ENCODE measurements at regions not wholly inside any gene's neighbourhood (a gene's known extent, or its start where the extent isn't known, plus 50 kb on each side); places are given as distances from the start of the nearest gene placed in this dataset.
"Not testable (repeated sequence)": the region's sequence is repeated elsewhere in the genome, so short reads cannot be mapped to it uniquely, and the experiment has no call there.

GRCh38 chr6:169142538-169142844 is 111.2 kb downstream of the THBS2 start:
- DNase-seq, result no peak

DNA sequence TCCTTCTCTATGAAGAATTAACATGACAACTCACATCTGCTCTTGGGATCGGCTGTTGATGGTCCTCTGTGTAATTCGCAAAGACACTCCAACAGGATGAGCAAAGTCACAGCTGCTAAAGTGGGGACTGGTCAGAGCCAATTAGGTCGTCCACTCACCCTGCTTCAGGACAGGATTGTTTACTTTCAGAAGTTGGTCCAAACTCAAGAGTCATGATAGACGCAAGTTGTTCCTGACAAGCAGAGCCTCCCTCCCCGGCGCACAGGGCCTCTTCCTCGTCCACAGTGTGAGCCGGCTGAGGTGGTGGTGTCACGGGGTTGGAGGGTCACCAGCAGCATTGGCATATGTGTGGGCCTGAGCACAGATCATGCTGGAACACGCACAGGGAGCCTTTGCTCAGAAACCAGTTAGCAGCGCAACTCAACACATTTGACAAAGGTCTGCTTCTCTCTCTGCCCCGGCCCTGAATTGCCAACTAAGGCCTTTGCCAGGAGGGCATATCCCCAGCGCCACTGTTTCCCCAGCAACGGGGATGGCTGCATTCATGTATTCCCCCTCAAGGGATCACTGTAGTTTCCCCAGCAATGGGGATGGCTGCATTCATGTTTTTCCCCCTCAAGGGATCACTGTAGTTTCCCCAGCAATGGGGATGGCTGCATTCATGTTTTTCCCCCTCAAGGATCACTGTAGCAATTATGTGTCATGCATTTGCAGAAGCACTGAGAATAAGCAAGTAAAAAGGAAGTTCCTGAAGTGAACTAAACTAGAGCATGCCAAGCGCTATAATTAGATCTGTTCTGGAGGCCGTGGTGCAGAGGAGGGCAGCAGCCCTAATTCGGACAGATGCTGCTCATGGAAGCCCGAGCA is 111.7 kb downstream of the THBS2 start:
- no peak for DNase-seq

DNA sequence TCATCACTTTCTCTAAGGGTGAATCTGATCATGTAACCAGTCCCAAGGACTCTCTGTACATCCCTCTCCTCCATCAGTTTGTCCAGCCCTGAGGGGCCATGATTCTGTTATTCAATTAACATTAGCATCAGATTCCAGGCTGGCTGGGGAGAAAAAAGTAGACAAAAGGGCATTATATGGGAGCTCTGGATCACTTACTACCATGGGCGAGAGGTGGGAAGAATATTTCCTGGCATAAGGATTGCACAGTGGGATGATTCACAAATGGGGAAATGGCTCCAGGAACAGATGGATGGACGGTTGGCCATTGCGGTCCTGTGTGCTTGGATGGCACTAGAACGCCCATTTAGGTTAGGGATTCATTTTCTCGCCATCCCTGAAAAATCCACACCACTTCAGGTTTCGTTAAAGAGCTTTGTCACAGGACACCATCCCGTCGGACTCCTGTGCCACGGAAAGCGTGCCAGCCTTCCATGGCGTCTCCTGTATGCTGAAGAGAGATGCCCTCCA is 112.6 kb downstream of the THBS2 start:
- DNase-seq, result no peak

DNA sequence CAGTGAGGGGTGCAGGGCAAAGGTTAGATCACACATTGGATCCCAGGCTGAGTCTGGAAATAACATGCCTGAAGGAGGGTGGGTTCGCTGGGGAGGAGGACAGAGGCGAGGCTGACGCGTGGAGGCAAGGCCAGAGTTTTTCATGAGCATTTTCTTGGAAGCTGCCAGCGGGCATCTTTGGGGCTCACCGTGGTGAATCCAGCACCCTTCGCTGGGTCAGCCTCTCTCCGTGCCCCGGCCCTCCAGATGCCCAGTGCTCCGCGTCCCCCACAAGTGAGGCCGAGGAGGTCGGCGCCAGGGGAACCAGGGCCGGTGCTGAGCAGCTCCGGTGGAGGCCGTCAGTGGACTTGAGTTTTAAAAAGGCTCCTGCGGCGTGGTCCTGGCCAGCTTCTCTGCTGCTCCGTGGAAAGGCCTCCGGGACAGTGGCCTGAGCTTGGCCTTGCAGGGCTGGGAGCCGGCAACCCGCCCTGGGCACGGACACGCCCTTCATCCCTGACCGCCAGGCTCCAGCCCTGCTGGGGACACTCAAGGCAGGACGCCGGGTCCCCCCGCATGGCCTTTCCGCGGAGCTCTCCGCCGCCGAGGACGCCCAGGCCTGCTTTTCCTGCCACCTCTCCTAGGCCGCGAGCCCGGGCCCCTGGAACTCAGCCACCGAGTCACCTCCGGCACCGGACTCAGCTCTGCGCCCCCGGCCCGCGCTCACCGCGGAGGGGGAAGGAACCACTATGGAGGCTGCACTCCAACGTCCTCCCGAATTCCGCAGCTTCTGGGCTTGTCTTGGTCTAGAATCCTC is 114.3 kb downstream of the THBS2 start:
- no peak for DNase-seq

- DNase-seq, result no peak
Observed at GRCh38 chr6:169132352-169132940, 121.2 kb downstream of the THBS2 start.

- no peak for DNase-seq
Observed at GRCh38 chr6:169131390-169131789, 122.3 kb downstream of the THBS2 start.

DNA sequence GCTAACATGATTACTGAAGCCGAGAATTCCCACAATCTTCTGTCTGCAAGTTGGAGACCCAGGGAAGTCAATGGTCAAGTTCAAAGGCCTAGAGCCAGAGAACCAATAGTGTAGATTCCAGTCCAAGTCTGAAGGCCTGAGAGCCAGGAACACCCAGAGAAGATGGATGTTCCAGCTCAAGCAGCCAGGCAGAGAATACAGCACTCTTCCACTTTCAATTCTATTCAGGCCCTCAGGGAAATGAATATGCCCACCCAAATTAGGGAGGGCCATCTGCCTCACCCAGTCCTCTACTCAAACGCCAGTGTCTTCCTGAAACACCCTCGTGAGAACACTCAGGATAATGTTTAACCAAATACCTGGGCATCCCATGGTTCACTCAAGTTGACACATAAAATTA is 123.5 kb downstream of the THBS2 start:
- no peak for DNase-seq

GRCh38 chr6:169121013-169121412 is 132.6 kb downstream of the THBS2 start:
- DNase-seq, result no peak

DNA sequence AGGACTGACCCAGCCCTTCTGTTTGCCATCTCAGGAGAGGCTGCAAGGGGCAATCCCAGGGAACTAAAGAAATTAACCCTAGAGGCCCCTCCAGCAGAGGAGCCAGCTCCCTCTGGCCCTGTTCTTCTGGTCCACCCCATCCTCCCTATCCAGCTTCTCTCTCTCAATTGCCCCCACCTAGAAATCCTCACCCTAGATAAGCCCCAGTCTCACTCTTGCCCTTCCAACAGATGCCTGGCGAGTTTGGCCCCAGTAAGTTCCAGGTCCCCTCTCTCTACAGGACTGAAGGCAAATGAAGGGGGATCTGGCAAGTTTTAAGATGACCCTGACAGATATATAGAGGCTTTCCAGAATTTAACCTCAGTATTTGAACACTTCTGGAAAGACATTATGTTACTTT is 134.0 kb downstream of the THBS2 start:
- DNase-seq, result no peak

DNA sequence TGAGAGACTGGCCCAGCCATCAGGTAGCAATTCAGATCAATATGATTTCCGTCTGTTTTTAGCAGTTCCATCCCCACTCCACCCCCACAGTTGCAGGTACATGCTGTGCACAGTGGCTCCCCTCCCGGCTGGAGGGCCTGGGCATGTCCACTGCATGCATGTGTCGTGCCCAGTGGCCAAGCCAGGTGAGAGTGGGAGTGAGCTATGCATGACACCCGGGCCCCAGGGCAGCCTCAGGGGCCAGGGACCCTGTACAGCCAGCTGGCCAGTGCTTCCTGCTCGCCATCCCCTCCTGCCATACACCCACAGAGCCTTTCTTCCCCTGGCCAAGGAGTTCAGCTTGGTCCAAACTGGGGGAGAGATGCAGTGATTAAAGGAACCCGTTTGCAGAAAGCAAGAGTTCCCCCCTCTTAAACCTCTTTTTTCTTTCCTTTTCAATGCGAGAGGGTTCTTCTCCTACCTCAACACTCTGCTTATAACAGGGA is 135.3 kb downstream of the THBS2 start:
- DNase-seq, result no peak

GRCh38 chr6:169117663-169118062 is 136.0 kb downstream of the THBS2 start:
- DNase-seq, result no peak

GRCh38 chr6:169115632-169116031 is 138.0 kb downstream of the THBS2 start:
- DNase-seq, result no peak

DNA sequence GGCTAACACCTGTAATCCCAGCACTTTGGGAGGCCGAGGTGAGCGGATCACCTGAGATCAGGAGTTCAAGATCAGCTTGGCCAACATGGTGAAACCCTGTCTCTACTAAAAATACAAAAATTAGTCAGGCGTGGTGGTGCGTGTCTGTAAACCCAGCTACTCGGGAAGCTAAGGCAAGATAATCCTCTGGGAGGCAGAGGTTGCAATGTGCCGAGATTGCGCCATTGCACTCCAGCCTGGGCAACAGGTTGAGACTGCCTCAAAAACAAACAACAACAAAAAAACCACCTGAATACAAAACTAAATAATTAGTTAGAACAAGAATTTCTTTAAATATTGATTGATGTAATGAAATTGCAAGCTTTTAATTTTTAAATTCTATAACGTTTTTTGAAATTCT is 139.0 kb downstream of the THBS2 start:
- DNase-seq, result not testable (repeated sequence)

- no peak for DNase-seq
Observed at GRCh38 chr6:169112483-169113320, 140.9 kb downstream of the THBS2 start.

- DNase-seq, result no peak
Observed at GRCh38 chr6:169111203-169111602, 142.4 kb downstream of the THBS2 start.

- DNase-seq, result no peak
Observed at GRCh38 chr6:169109411-169110220, 144.0 kb downstream of the THBS2 start.

- DNase-seq, result no peak
Observed at GRCh38 chr6:169108753-169109152, 144.9 kb downstream of the THBS2 start.

DNA sequence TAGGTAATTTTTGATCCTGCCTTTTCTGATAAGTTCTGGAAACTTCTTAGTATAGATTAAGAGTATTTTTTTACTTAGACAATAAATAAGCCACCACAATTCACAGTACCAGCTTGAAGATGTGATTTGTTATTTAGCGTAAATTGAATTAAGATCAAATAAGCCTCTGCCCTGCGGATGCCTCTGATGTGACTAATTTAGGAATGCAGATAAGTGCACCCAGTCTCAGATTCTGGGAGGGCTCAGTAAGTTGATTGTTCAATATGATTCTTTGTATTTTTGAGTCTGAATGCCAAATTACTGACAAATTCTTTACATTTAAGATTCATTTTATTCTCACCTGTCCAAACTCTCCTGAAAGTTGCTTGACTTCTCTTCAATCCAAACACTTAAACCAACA is 147.5 kb downstream of the THBS2 start:
- DNase-seq, result no peak

GRCh38 chr6:169101981-169102380 is 151.7 kb downstream of the THBS2 start:
- DNase-seq, result no peak

DNA sequence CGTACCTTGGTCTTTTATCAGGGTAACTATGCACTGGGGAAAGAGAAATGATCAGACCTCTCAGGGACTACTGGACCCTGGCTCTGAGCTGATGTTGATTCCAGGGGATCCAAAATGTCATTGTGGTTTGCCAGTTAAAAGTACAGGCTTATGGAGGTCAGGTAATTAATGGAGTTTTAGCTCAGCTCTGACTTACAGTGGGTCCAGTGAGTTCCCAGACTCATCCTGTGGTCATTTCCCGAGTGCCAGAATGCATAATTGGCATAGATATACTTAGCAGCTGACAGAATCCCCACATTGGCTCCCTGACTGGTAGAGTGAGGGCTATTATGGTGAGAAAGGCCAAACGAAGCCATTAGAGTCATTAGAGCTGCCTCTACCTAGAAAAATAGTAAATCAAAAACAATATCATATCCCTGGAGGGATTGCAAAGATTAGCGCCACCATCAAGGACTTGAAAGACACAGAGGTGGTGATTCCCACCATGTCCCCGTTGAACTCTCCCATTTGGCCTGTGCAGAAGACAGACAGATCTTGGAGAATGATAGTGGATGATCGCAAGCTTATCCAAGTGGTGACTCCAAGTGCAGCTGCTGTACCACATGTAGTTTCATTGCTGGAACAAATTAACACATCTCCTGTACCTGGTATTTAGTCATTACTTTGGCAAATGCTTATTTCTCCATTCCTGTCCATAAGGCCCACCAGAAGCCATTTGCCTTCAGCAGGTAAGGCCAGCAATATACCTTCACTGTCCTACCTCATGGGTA is 152.4 kb downstream of the THBS2 start:
- DNase-seq, result no peak
